ENCODE measurements at regions not wholly inside any gene's neighbourhood (a gene's known extent, or its start where the extent isn't known, plus 50 kb on each side); places are given as distances from the start of the nearest gene placed in this dataset.

- H3K9me3 ChIP-seq (ENCODE audit: control insufficient read depth, insufficient read depth, low read length), result peaks cover 1% of the 10 kb centered on the region; the same call in 1 of the 2 replicates
- H4K20me1 ChIP-seq (ENCODE audit: control insufficient read depth, insufficient read depth, low read depth, low read length), result no peaks in the 10 kb centered on the region
- H3F3A ChIP-seq (ENCODE audit: control insufficient read depth, insufficient read depth), result no peaks in the 10 kb centered on the region
- H3K36me3 ChIP-seq (ENCODE audit: control insufficient read depth, low read length), result no peaks in the 10 kb centered on the region
- no peak for TF ChIP-seq CTCF (IDR thresholded peaks at IDR 0.05; ENCODE audit: low read depth, low read length, poor library complexity, severe bottlenecking)
- no peak for TF ChIP-seq EZH2phosphoT487 (IDR thresholded peaks at IDR 0.05; ENCODE audit: borderline replicate concordance, low read length)
- no peaks in the 10 kb centered on the region for H3K4me1 ChIP-seq (ENCODE audit: control insufficient read depth, low read length)
- H3K27me3 ChIP-seq (ENCODE audit: control insufficient read depth, low read length), result no peaks in the 10 kb centered on the region
- no peaks in the 10 kb centered on the region for H3K79me2 ChIP-seq (ENCODE audit: control insufficient read depth, low read length)
- H3K4me3 ChIP-seq (ENCODE audit: low read length), result no peak overlapping the region
- no peaks in the 10 kb centered on the region for H3K9me2 ChIP-seq (replicated peaks; ENCODE audit: control insufficient read depth, low read length)
- no peak overlapping the region for H3K4me2 ChIP-seq (ENCODE audit: low read length)
- no peak overlapping the region for H3K27ac ChIP-seq (ENCODE audit: low read depth, low read length)
Observed at GRCh38 chr15:46854564-46854963, 862.7 kb upstream of the SEMA6D start.

- Histone ChIP-seq H3K4me3 (ENCODE audit: low read length) (no peak overlapping the region), H3K27ac (ENCODE audit: low read depth, low read length) (no peak overlapping the region), H3K9me2 (replicated peaks; ENCODE audit: control insufficient read depth, low read length) (no peaks in the 10 kb centered on the region), H3K4me1 (ENCODE audit: control insufficient read depth, low read length) (no peaks in the 10 kb centered on the region), H3K4me2 (ENCODE audit: low read length) (no peak overlapping the region), H3K27me3 (ENCODE audit: control insufficient read depth, low read length) (no peaks in the 10 kb centered on the region), H3K79me2 (ENCODE audit: control insufficient read depth, low read length) (no peaks in the 10 kb centered on the region), H3K9me3 (ENCODE audit: control insufficient read depth, insufficient read depth, low read length) (no peaks in the 10 kb centered on the region), H3F3A (ENCODE audit: control insufficient read depth, insufficient read depth) (no peaks in the 10 kb centered on the region), H4K20me1 (ENCODE audit: control insufficient read depth, insufficient read depth, low read depth, low read length) (no peaks in the 10 kb centered on the region), H3K36me3 (ENCODE audit: control insufficient read depth, low read length) (no peaks in the 10 kb centered on the region)
- TF ChIP-seq CTCF (IDR thresholded peaks at IDR 0.05; ENCODE audit: low read depth, low read length, poor library complexity, severe bottlenecking), result no peak
- no peak for TF ChIP-seq EZH2phosphoT487 (IDR thresholded peaks at IDR 0.05; ENCODE audit: borderline replicate concordance, low read length)
Observed at GRCh38 chr15:46855388-46855787, 861.9 kb upstream of the SEMA6D start.

- no peaks in the 10 kb centered on the region for H3F3A ChIP-seq (ENCODE audit: control insufficient read depth, insufficient read depth)
- H3K79me2 ChIP-seq (ENCODE audit: control insufficient read depth, low read length), result no peaks in the 10 kb centered on the region
- H3K27ac ChIP-seq (ENCODE audit: low read depth, low read length), result no peak overlapping the region
- no peaks in the 10 kb centered on the region for H3K9me2 ChIP-seq (replicated peaks; ENCODE audit: control insufficient read depth, low read length)
- TF ChIP-seq EZH2phosphoT487 (IDR thresholded peaks at IDR 0.05; ENCODE audit: borderline replicate concordance, low read length) (no peak), CTCF (IDR thresholded peaks at IDR 0.05; ENCODE audit: low read depth, low read length, poor library complexity, severe bottlenecking) (no peak)
- H4K20me1 ChIP-seq (ENCODE audit: control insufficient read depth, insufficient read depth, low read depth, low read length), result no peaks in the 10 kb centered on the region
- H3K27me3 ChIP-seq (ENCODE audit: control insufficient read depth, low read length), result no peaks in the 10 kb centered on the region
- H3K36me3 ChIP-seq (ENCODE audit: control insufficient read depth, low read length), result no peaks in the 10 kb centered on the region
- no peaks in the 10 kb centered on the region for H3K4me1 ChIP-seq (ENCODE audit: control insufficient read depth, low read length)
- no peak overlapping the region for H3K4me3 ChIP-seq (ENCODE audit: low read length)
- H3K4me2 ChIP-seq (ENCODE audit: low read length), result no peak overlapping the region
- H3K9me3 ChIP-seq (ENCODE audit: control insufficient read depth, insufficient read depth, low read length), result no peaks in the 10 kb centered on the region
Observed at GRCh38 chr15:46856839-46857502, 860.3 kb upstream of the SEMA6D start.
